ENCODE measurements at regions not wholly inside any gene's neighbourhood (a gene's known extent, or its start where the extent isn't known, plus 50 kb on each side); places are given as distances from the start of the nearest gene placed in this dataset.
A peak's percentile ranks its signal among the peaks of the same experiment; 100 is the strongest.

DNA sequence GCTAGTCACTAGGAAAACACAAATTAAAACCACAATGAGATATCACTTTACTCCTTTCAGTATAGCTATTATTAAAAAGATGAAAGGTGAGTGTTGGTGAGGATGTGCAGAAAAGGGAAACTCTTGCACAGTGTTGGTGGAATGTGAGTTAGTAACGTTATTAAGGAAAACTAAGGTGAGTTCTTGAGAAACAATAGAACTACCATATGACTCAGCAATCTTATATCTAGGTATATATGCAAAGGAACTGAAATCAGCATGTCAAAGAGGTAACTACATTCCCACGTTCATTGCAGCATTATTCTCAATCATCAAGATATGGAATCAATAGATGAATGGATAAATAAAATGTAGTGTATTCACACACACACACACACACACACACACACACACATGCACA lies 117.3 kb upstream of the HNMT start:
- no peak overlapping the region for H3K4me3 ChIP-seq (ENCODE audit: low read depth, low read length)
- TF ChIP-seq, protein P1, sequence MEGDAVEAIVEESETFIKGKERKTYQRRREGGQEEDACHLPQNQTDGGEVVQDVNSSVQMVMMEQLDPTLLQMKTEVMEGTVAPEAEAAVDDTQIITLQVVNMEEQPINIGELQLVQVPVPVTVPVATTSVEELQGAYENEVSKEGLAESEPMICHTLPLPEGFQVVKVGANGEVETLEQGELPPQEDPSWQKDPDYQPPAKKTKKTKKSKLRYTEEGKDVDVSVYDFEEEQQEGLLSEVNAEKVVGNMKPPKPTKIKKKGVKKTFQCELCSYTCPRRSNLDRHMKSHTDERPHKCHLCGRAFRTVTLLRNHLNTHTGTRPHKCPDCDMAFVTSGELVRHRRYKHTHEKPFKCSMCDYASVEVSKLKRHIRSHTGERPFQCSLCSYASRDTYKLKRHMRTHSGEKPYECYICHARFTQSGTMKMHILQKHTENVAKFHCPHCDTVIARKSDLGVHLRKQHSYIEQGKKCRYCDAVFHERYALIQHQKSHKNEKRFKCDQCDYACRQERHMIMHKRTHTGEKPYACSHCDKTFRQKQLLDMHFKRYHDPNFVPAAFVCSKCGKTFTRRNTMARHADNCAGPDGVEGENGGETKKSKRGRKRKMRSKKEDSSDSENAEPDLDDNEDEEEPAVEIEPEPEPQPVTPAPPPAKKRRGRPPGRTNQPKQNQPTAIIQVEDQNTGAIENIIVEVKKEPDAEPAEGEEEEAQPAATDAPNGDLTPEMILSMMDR (IDR thresholded peaks at IDR 0.05; ENCODE audit: low read depth, low read length): no peak

DNA sequence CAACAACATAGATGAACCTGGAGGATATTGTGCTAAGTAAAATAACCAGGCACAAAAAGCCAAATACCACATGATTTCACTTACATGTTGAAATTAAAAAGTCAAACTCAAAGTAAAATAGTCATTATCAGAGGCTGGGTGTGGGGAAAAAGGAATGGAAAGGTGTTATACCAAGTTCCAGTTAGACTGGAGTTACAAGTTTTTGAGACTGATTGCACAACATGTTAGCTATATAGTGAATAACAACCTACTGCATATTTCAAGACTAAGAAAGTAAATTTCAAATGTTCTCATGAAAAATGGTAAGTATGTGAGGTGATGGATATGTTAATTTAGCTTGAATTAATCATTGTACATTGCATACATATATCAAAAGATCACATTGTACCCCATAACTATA lies 116.8 kb upstream of the HNMT start:
- H3K4me3 ChIP-seq (ENCODE audit: low read depth, low read length): no peak overlapping the region
- TF ChIP-seq, protein P1 (IDR thresholded peaks at IDR 0.05; ENCODE audit: low read depth, low read length): no peak

DNA sequence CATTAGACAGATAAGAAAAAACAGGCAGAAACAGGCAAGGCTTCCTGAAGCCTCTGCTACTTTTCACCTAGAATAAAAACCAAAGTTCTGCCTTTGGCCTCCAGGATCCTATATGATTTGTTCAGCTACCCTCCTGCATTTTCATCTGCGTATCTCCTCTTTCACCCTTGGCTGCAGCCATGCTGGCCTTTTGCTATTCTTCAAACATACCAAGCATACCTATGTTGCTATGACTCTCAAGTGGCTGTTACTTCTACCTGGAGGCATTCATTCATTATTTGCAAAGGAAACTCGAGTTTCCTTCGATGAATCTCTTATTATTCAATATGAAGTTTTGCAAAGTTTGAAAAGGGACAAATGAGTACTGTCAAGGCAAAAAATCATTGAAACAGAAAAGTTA lies 106.4 kb upstream of the HNMT start:
- TF ChIP-seq, protein P1 (IDR thresholded peaks at IDR 0.05; ENCODE audit: low read depth, low read length): no peak
- H3K4me3 ChIP-seq (ENCODE audit: low read depth, low read length): no peak overlapping the region

DNA sequence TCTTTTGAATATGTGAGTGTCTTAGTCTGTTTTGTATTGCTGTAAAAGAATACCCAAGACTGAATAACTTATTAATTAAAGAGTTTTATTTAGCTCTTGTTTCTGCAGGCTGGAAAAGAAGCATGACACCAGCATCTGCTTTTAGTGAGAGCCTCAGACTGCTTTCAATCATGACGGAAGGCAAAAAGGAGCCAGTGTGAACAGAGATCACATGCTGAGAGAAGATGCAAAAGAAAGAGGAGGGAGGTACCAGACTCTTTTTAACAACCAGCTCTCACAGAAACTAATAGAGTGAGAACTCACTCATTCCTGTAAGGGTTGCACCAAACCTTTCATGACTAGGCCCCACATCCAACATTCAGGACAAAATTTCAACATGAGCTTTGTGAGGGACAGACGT lies 101.6 kb upstream of the HNMT start:
- TF ChIP-seq, protein P1 (IDR thresholded peaks at IDR 0.05; ENCODE audit: low read depth, low read length): no peak
- H3K4me3 ChIP-seq (ENCODE audit: low read depth, low read length): no peak overlapping the region

DNA sequence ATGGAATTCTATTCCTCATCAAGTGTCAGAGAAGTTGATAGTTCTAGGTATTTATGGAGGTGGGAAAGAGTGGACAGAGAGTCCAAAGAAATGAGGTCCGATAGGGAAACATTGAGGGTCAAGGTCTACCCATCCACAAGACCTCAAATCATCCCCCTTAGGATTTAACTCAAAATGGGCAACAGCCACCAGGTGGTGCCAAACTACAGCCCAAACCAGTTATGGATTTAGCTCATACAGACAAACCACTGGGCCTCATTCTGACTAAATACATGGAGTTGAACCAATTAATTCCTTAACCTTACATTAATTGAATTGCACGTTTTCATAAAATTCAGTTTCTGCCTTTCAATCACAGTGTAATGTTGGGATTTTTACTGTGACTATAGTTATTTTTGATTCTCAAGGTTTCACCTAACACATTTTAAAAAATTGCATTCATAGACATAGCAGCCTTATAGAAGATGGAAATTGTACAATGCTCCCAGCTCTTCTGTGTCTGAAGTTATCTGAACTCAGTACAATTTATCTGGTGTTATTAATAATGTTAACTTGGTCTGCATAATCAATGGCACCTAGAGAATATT lies 98.2 kb upstream of the HNMT start:
- no peak overlapping the region for H3K4me3 ChIP-seq (ENCODE audit: low read depth, low read length)
- TF ChIP-seq, protein P1 (IDR thresholded peaks at IDR 0.05; ENCODE audit: low read depth, low read length): peak; percentile 47; the same call in 1 of the 2 replicates

DNA sequence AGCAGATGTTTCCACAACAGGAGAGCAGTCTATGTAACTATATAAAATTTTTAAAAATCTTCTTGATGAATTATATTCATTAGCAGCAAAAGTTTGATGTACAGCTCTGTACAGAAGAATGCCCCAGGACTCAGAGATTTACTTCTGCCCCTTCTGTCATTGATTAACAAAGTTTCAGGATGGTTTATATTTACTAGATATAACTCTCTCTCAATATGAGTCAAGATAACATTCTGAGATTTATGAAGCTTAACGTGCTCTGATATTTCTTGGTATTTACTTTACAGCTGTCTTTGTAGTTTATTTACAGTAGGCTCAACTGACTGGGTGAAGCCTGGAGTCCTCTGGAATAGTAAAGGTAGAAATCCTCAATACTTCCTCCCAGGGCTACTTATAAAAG lies 93.6 kb upstream of the HNMT start:
- TF ChIP-seq, protein P1 (IDR thresholded peaks at IDR 0.05; ENCODE audit: low read depth, low read length): no peak
- H3K4me3 ChIP-seq (ENCODE audit: low read depth, low read length): no peak overlapping the region

DNA sequence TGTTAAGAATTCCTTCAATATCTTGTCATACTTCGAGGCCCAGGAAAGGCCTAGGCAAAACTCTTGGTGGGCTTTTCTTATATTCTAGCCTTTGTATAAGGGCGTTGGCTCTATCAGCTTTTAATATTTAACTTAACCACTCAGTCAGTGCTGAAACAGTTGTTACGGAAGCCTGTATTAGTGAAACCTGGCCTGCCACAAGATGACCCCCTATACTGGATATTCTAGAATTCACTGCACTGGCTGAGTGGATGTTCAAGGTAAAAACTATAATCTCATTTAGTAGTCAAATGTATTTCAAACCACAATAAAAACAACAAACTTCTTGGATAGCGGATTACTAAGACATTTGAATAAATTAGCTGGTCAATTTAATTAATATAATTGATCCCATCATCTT lies 91.7 kb upstream of the HNMT start:
- H3K4me3 ChIP-seq (ENCODE audit: low read depth, low read length): no peak overlapping the region
- TF ChIP-seq, protein P1 (IDR thresholded peaks at IDR 0.05; ENCODE audit: low read depth, low read length): no peak

All from WI38 (cell line).